Ovary (tissue), 3 donors: ENCODE measurements at regions not wholly inside any gene's neighbourhood (a gene's known extent, or its start where the extent isn't known, plus 50 kb on each side); places are given as distances from the start of the nearest gene placed in this dataset.

Experiments used
- CTCF ChIP-seq, 3 donors: fragments of 450-650 bp in 2 of 3; fragments of 200-600 bp in 1 of 3; IDR thresholded peaks; one replicate each; pipeline versions ENCODE4 v1.5.1 to v1.8.0; 2016 to 2022; ENCODE audit warnings: antibody characterized with exemption in 3 of 3, mild to moderate bottlenecking in 1 of 3
- EP300 ChIP-seq: sonication (generic); formaldehyde crosslinking; IDR thresholded peaks from one replicate; pipeline ENCODE4 v1.6.1; 2017; ENCODE audit warnings: antibody characterized with exemption
- POLR2A ChIP-seq: fragments of 450-650 bp; IDR thresholded peaks from one replicate; pipeline ENCODE4 v1.6.1; 2017; ENCODE audit warnings: antibody characterized with exemption, mild to moderate bottlenecking, moderate library complexity
- donor health status: DM: no; HTN: no; CAD: no.

GRCh38 chr15:39253552-39253951 is 327.3 kb upstream of the THBS1 start:
- TF ChIP-seq CTCF (IDR thresholded peaks at IDR 0.05) (no peak), POLR2A (no peak), EP300 (no peak)
